HepG2 (cell line): ENCODE measurements at regions not wholly inside any gene's neighbourhood (a gene's known extent, or its start where the extent isn't known, plus 50 kb on each side); places are given as distances from the start of the nearest gene placed in this dataset.

Source experiments
- CTCF ChIP-seq: sonication (generic); formaldehyde crosslinking; IDR thresholded peaks from 2 replicates; pipeline ENCODE4 v1.5.0; 2020; ENCODE audit warnings: mild to moderate bottlenecking, missing genetic modification reagents, moderate library complexity
- NAIF1 ChIP-seq: sonication (generic); formaldehyde crosslinking; IDR thresholded peaks from 2 replicates; pipeline ENCODE4 v1.5.0; 2020; ENCODE audit warnings: mild to moderate bottlenecking, missing genetic modification reagents, borderline replicate concordance
- NR2C2 ChIP-seq: sonication (generic); formaldehyde crosslinking; IDR thresholded peaks from 2 replicates; pipeline ENCODE4 v1.4.0; 2020; ENCODE audit warnings: missing genetic modification reagents, mild to moderate bottlenecking, moderate library complexity, borderline replicate concordance
- SP1 ChIP-seq, 2 experiments: fragments of 450-650 bp in 1 of 2; sonication (generic) in 1 of 2; formaldehyde crosslinking in 1 of 2; IDR thresholded peaks; 2 replicates each; pipeline versions ENCODE4 v1.4.0 to v1.6.1; 2016 to 2020; ENCODE audit warnings: missing genetic modification reagents in 1 of 2
- ZFX ChIP-seq: sonication (generic); formaldehyde crosslinking; IDR thresholded peaks from 2 replicates; pipeline ENCODE4 v1.4.0; 2020; ENCODE audit warnings: mild to moderate bottlenecking, low read depth, missing genetic modification reagents, moderate library complexity
- ZNF17 ChIP-seq: sonication (generic); formaldehyde crosslinking; IDR thresholded peaks from 2 replicates; pipeline ENCODE4 v1.5.0; 2020; ENCODE audit warnings: mild to moderate bottlenecking, missing genetic modification reagents
- TF ChIP-seq, protein P1 (sequence below), 2 experiments: IDR thresholded peaks; 2 replicates each; pipeline ENCODE4 v1.6.1; 2011 to 2012; ENCODE audit warnings: low read length in 2 of 2, borderline replicate concordance in 1 of 2, low read depth in 1 of 2, mild to moderate bottlenecking in 1 of 2, moderate library complexity in 1 of 2

DNA sequence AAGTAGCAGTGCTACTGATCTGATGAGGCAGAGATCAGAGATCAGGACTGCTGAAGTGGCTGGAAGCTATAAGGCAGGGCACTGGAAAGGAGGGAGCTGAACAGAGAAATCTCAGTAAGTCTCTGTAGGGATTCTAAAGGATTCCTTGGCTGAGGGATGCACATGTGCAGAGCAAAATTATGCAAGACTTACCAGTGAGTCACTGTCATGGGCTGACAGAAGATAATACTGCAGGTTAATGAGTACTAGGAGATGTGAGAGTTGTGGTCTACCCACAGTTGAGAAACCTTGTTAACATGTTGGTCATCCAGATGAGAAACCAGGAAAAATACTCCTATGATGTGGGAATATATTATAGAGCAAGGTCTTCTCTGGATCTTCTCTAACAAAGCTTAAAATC lies 378.1 kb downstream of the HAPSTR1 start:
- TF ChIP-seq NR2C2 (no peak), ZFX (CRISPR knock-in tag) (no peak), SP1 (IDR thresholded peaks at IDR 0.05) (no peak), SP1 (CRISPR knock-in tag; IDR thresholded peaks at IDR 0.05) (no peak), NAIF1 (no peak), CTCF (CRISPR knock-in tag) (no peak), ZNF17 (no peak)
- TF ChIP-seq, protein P1, sequence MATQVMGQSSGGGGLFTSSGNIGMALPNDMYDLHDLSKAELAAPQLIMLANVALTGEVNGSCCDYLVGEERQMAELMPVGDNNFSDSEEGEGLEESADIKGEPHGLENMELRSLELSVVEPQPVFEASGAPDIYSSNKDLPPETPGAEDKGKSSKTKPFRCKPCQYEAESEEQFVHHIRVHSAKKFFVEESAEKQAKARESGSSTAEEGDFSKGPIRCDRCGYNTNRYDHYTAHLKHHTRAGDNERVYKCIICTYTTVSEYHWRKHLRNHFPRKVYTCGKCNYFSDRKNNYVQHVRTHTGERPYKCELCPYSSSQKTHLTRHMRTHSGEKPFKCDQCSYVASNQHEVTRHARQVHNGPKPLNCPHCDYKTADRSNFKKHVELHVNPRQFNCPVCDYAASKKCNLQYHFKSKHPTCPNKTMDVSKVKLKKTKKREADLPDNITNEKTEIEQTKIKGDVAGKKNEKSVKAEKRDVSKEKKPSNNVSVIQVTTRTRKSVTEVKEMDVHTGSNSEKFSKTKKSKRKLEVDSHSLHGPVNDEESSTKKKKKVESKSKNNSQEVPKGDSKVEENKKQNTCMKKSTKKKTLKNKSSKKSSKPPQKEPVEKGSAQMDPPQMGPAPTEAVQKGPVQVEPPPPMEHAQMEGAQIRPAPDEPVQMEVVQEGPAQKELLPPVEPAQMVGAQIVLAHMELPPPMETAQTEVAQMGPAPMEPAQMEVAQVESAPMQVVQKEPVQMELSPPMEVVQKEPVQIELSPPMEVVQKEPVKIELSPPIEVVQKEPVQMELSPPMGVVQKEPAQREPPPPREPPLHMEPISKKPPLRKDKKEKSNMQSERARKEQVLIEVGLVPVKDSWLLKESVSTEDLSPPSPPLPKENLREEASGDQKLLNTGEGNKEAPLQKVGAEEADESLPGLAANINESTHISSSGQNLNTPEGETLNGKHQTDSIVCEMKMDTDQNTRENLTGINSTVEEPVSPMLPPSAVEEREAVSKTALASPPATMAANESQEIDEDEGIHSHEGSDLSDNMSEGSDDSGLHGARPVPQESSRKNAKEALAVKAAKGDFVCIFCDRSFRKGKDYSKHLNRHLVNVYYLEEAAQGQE (IDR thresholded peaks at IDR 0.05; ENCODE audit: borderline replicate concordance in 1 of 2, low read depth in 1 of 2, low read length in 2 of 2) = no peak
